ENCODE measurements at regions not wholly inside any gene's neighbourhood (a gene's known extent, or its start where the extent isn't known, plus 50 kb on each side); places are given as distances from the start of the nearest gene placed in this dataset.

DNA sequence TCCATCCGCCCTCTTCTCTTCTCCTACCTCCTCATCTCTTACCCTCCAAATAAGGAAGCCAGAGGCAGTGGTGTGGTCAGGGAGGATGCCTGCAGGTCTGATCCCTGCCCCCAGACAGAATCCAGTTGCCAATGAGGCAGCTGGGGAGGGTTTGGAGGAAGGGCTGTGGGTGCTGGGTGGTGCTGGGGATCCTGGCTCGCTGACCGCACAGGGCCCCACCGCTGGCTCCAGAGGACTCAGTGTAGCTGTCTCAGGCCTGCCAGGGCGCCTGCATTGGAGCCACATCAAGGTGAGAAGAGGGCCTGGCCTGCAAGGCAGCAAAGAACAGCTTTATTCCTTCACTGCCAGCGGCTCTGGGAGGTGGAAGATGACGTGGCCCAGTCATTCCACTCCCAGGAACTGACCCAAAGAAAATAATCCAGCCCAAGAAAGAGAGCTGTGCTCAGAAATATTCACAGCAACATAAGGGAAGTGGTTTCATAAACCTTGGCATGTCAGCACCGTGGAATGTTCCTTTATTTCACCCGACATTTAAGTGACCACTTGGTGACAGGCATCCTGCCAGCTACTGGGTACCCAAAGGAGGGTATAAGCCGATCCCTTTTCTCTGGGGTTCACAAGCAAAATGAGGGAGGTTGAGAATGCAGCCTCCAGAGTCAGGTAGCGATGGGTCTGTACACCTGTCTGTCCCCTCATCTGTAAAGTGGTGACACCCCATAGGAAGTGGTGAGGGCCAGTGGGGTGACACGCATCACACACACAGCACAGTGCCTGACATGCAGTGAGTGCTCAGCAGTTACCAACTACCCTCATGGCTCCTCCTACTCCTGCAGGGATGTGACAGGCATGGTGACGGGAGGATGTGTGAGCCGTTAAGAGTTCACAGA, 125.1 kb downstream of the SNX5 start:
- no peak overlapping the region for H3K9ac ChIP-seq (ENCODE audit: low read length)
- H3K4me2 ChIP-seq (ENCODE audit: low read length): no peak overlapping the region

GRCh38 chr20:17841751-17842215, 126.8 kb downstream of the SNX5 start:
- peaks cover 21% of the 10 kb centered on the region for H3K27me3 ChIP-seq (ENCODE audit: low read depth, low read length)
- H3K79me2 ChIP-seq (ENCODE audit: low read length): no peaks in the 10 kb centered on the region
- TF ChIP-seq EZH2phosphoT487 (IDR thresholded peaks at IDR 0.05; ENCODE audit: low read depth) (no peak), CTCF (IDR thresholded peaks at IDR 0.05; ENCODE audit: low read depth, low read length) (no peak)
- H3K9me3 ChIP-seq (ENCODE audit: insufficient read depth, low read length): no peaks in the 10 kb centered on the region
- no peak overlapping the region for H3K27ac ChIP-seq (ENCODE audit: low read length)
- no peaks in the 10 kb centered on the region for H3K36me3 ChIP-seq (replicated peaks; ENCODE audit: low read depth, low read length)
- H4K20me1 ChIP-seq (ENCODE audit: insufficient read depth, low read length): no peaks in the 10 kb centered on the region
- H3K4me3 ChIP-seq (ENCODE audit: low read length): no peak overlapping the region
- H3K4me1 ChIP-seq (ENCODE audit: low read length): peaks cover 4% of the 10 kb centered on the region; the same call in 1 of the 2 replicates
- H3K4me2 ChIP-seq (ENCODE audit: low read length): no peak overlapping the region
- H2AFZ ChIP-seq (ENCODE audit: low read depth, low read length): no peak overlapping the region
- no peak overlapping the region for H3K9ac ChIP-seq (ENCODE audit: low read length)

More for the DNA sequence above, 125.1 kb downstream of the SNX5 start:
- no peaks in the 10 kb centered on the region for H3K9me3 ChIP-seq (ENCODE audit: insufficient read depth, low read length)
- H3K36me3 ChIP-seq (replicated peaks; ENCODE audit: low read depth, low read length): no peaks in the 10 kb centered on the region
- H2AFZ ChIP-seq (ENCODE audit: low read depth, low read length): no peak overlapping the region
- H3K27me3 ChIP-seq (ENCODE audit: low read depth, low read length): peaks cover 21% of the 10 kb centered on the region
- no peaks in the 10 kb centered on the region for H3K79me2 ChIP-seq (ENCODE audit: low read length)
- H3K4me3 ChIP-seq (ENCODE audit: low read length): no peak overlapping the region
- no peak for TF ChIP-seq CTCF (IDR thresholded peaks at IDR 0.05; ENCODE audit: low read depth, low read length)
- TF ChIP-seq EZH2phosphoT487 (IDR thresholded peaks at IDR 0.05; ENCODE audit: low read depth): no peak
- H3K27ac ChIP-seq (ENCODE audit: low read length): no peak overlapping the region
- H3K4me1 ChIP-seq (ENCODE audit: low read length): peaks cover 11% of the 10 kb centered on the region
- H4K20me1 ChIP-seq (ENCODE audit: insufficient read depth, low read length): no peaks in the 10 kb centered on the region

DNA sequence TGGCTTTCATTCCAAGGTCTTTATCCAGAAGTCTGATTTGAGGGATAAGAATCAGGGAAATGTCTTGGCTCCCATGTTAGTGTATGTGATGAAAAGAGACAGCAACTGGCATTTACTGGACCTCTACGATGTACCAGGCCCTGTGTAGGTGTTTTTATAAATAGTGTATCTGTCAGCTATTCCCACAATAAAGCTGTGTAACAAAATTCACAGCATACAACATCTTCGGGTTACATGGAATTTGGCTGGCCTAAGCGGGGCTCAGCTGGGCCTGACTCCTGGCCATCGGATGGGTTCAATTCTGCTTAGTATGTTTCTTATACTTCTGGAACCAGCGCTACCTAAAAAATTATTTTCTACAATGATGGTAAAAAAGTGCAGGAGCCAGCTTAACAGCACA, 128.2 kb downstream of the SNX5 start:
- Histone ChIP-seq H3K79me2 (ENCODE audit: low read length) (no peaks in the 10 kb centered on the region), H4K20me1 (ENCODE audit: insufficient read depth, low read length) (no peaks in the 10 kb centered on the region), H3K4me2 (ENCODE audit: low read length) (no peak overlapping the region), H3K36me3 (replicated peaks; ENCODE audit: low read depth, low read length) (no peaks in the 10 kb centered on the region), H3K9ac (ENCODE audit: low read length) (no peak overlapping the region), H3K27ac (ENCODE audit: low read length) (no peak overlapping the region), H3K4me3 (ENCODE audit: low read length) (no peak overlapping the region), H3K9me3 (ENCODE audit: insufficient read depth, low read length) (no peaks in the 10 kb centered on the region), H3K27me3 (ENCODE audit: low read depth, low read length) (peaks cover 18% of the 10 kb centered on the region), H3K4me1 (ENCODE audit: low read length) (peaks cover 4% of the 10 kb centered on the region; the same call in 1 of the 2 replicates), H2AFZ (ENCODE audit: low read depth, low read length) (no peak overlapping the region)
- TF ChIP-seq CTCF (IDR thresholded peaks at IDR 0.05; ENCODE audit: low read depth, low read length) (no peak), EZH2phosphoT487 (IDR thresholded peaks at IDR 0.05; ENCODE audit: low read depth) (no peak)

DNA sequence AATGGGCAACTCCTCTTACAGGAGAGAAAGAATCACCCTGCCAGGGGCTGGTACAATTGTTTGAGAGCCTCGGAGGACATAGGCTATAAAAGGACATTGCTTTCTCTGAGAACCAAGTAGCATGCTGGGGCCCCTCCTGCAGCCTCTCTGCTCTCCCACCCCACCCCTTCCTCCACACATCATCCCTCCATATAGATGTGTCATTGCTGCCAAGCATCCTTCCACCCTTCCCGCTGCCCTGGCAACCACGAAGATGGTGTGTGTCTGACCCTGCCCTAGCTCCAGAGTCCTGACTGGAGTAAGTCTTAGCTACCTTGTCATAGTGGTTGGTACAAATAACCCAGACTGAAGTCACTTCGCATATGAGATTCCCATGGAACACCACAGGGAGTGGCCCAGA, 129.7 kb downstream of the SNX5 start:
- Histone ChIP-seq H3K4me1 (ENCODE audit: low read length) (peaks cover 4% of the 10 kb centered on the region; the same call in 1 of the 2 replicates), H3K27me3 (ENCODE audit: low read depth, low read length) (peaks cover 18% of the 10 kb centered on the region), H3K79me2 (ENCODE audit: low read length) (no peaks in the 10 kb centered on the region), H3K9ac (ENCODE audit: low read length) (no peak overlapping the region), H3K27ac (ENCODE audit: low read length) (no peak overlapping the region), H3K4me3 (ENCODE audit: low read length) (no peak overlapping the region), H3K4me2 (ENCODE audit: low read length) (no peak overlapping the region), H2AFZ (ENCODE audit: low read depth, low read length) (no peak overlapping the region), H3K9me3 (ENCODE audit: insufficient read depth, low read length) (no peaks in the 10 kb centered on the region), H4K20me1 (ENCODE audit: insufficient read depth, low read length) (no peaks in the 10 kb centered on the region), H3K36me3 (replicated peaks; ENCODE audit: low read depth, low read length) (no peaks in the 10 kb centered on the region)
- TF ChIP-seq CTCF (IDR thresholded peaks at IDR 0.05; ENCODE audit: low read depth, low read length) (no peak), EZH2phosphoT487 (IDR thresholded peaks at IDR 0.05; ENCODE audit: low read depth) (no peak)
